ENCODE measurements at regions not wholly inside any gene's neighbourhood (a gene's known extent, or its start where the extent isn't known, plus 50 kb on each side); places are given as distances from the start of the nearest gene placed in this dataset.

GRCh38 chr4:106507440-106507839, 138.9 kb upstream of the GIMD1 start:
- no peak for DNase-seq

- DNase-seq, result no peak
These were observed 134.8 kb upstream of the GIMD1 start for GRCh38 chr4:106503116-106504050.

- peak; percentile 2 to 11 for DNase-seq
These were observed 133.6 kb upstream of the GIMD1 start for GRCh38 chr4:106502106-106502699.

GRCh38 chr4:106497271-106497670, 128.7 kb upstream of the GIMD1 start:
- no peak for DNase-seq

GRCh38 chr4:106496061-106496460, 127.5 kb upstream of the GIMD1 start:
- DNase-seq, result no peak

- DNase-seq, result no peak
These were observed 126.9 kb upstream of the GIMD1 start for GRCh38 chr4:106495476-106495875.

GRCh38 chr4:106494066-106494465, 125.5 kb upstream of the GIMD1 start:
- no peak for DNase-seq

- no peak for DNase-seq
These were observed 124.5 kb upstream of the GIMD1 start for GRCh38 chr4:106493086-106493485.

- no peak for DNase-seq
These were observed 118.0 kb upstream of the GIMD1 start for GRCh38 chr4:106486533-106486932.

- DNase-seq, result no peak
These were observed 113.2 kb upstream of the GIMD1 start for GRCh38 chr4:106481801-106482200.

- no peak for DNase-seq
These were observed 109.6 kb upstream of the GIMD1 start for GRCh38 chr4:106478152-106478551.

GRCh38 chr4:106476741-106477140, 108.2 kb upstream of the GIMD1 start:
- no peak for DNase-seq

- no peak for DNase-seq
These were observed 104.9 kb upstream of the GIMD1 start for GRCh38 chr4:106473515-106473914.

- DNase-seq, result no peak
These were observed 102.6 kb upstream of the GIMD1 start for GRCh38 chr4:106471151-106471550.

GRCh38 chr4:106463622-106464021, 95.0 kb upstream of the GIMD1 start:
- no peak for DNase-seq

- DNase-seq, result no peak
These were observed 86.0 kb upstream of the GIMD1 start for GRCh38 chr4:106454581-106454980.

GRCh38 chr4:106454021-106454420, 85.4 kb upstream of the GIMD1 start:
- DNase-seq, result no peak

- DNase-seq, result no peak
These were observed 82.5 kb upstream of the GIMD1 start for GRCh38 chr4:106451091-106451490.

- DNase-seq, result no peak
These were observed 81.7 kb upstream of the GIMD1 start for GRCh38 chr4:106450249-106450648.

- DNase-seq, result no peak
These were observed 76.0 kb upstream of the GIMD1 start for GRCh38 chr4:106444557-106444956.

- no peak for DNase-seq
These were observed 62.2 kb upstream of the GIMD1 start for GRCh38 chr4:106430797-106431196.

- DNase-seq, result no peak
These were observed 61.3 kb upstream of the GIMD1 start for GRCh38 chr4:106429885-106430284.

GRCh38 chr4:106426069-106426468, 57.5 kb upstream of the GIMD1 start:
- no peak for DNase-seq

GRCh38 chr4:106425576-106425975, 57.0 kb upstream of the GIMD1 start:
- no peak for DNase-seq

Measured in activated CD4-positive, alpha-beta T cell treated with anti-CD3 and anti-CD28 coated beads for 4 hours (primary cell).